ENCODE measurements at regions not wholly inside any gene's neighbourhood (a gene's known extent, or its start where the extent isn't known, plus 50 kb on each side); places are given as distances from the start of the nearest gene placed in this dataset.
"Not testable (repeated sequence)": the region's sequence is repeated elsewhere in the genome, so short reads cannot be mapped to it uniquely, and the experiment has no call there.

- H3K4me1 Mint-ChIP-seq, result no peaks in the 10 kb centered on the region
- no peak overlapping the region for H3K4me3 Mint-ChIP-seq
- H3K36me3 Mint-ChIP-seq, result no peaks in the 10 kb centered on the region
- H3K27ac Mint-ChIP-seq, result no peak overlapping the region
- no peaks in the 10 kb centered on the region for H3K27me3 Mint-ChIP-seq
- CTCF ChIA-PET, result no interaction called here
- no peaks in the 10 kb centered on the region for H3K9me3 Mint-ChIP-seq
- DNase-seq, result no peak
These were observed 71.8 kb upstream of the LTBP1 start for GRCh38 chr2:32874931-32875330.

- Mint-ChIP-seq H3K27me3 (no peaks in the 10 kb centered on the region), H3K36me3 (no peaks in the 10 kb centered on the region), H3K9me3 (no peaks in the 10 kb centered on the region), H3K4me1 (no peaks in the 10 kb centered on the region), H3K27ac (no peak overlapping the region), H3K4me3 (no peak overlapping the region)
- no peak for DNase-seq
- CTCF ChIA-PET, result no interaction called here
These were observed 68.9 kb upstream of the LTBP1 start for GRCh38 chr2:32877587-32878510.

- H3K4me3 Mint-ChIP-seq, CTCF ChIA-PET, H3K27ac Mint-ChIP-seq, H3K4me1 Mint-ChIP-seq, DNase-seq, H3K36me3 Mint-ChIP-seq, H3K9me3 Mint-ChIP-seq, H3K27me3 Mint-ChIP-seq: not testable (repeated sequence)
These were observed 66.8 kb upstream of the LTBP1 start for GRCh38 chr2:32879943-32880342.

GRCh38 chr2:32882816-32883810 is 63.6 kb upstream of the LTBP1 start:
- Mint-ChIP-seq H3K4me1 (no peaks in the 10 kb centered on the region), H3K27ac (no peak overlapping the region), H3K9me3 (no peaks in the 10 kb centered on the region), H3K4me3 (no peak overlapping the region), H3K36me3 (no peaks in the 10 kb centered on the region), H3K27me3 (no peaks in the 10 kb centered on the region)
- no peak for DNase-seq
- CTCF ChIA-PET, result interaction anchor here (0.5 kb wide), 1 partner anchor 430 kb away, joined by 3 read pairs; no protein-coding TSS in a partner anchor

- Mint-ChIP-seq H3K27ac (no peak overlapping the region), H3K4me3 (no peak overlapping the region), H3K36me3 (no peaks in the 10 kb centered on the region), H3K27me3 (no peaks in the 10 kb centered on the region), H3K4me1 (no peaks in the 10 kb centered on the region), H3K9me3 (no peaks in the 10 kb centered on the region)
- DNase-seq, result no peak
- CTCF ChIA-PET, result interaction anchor here (0.6 kb wide), 1 partner anchor 1823 kb away, joined by 3 read pairs; no protein-coding TSS in a partner anchor
These were observed 62.4 kb upstream of the LTBP1 start for GRCh38 chr2:32884346-32884745.

GRCh38 chr2:32886397-32887055 is 60.2 kb upstream of the LTBP1 start:
- H3K36me3 Mint-ChIP-seq, H3K4me3 Mint-ChIP-seq, DNase-seq, CTCF ChIA-PET, H3K9me3 Mint-ChIP-seq, H3K27ac Mint-ChIP-seq, H3K27me3 Mint-ChIP-seq, H3K4me1 Mint-ChIP-seq: not testable (repeated sequence)

GRCh38 chr2:32887125-32887524 is 59.6 kb upstream of the LTBP1 start:
- Mint-ChIP-seq H3K36me3 (no peaks in the 10 kb centered on the region), H3K4me3 (no peak overlapping the region), H3K27ac (no peak overlapping the region), H3K9me3 (no peaks in the 10 kb centered on the region), H3K4me1 (no peaks in the 10 kb centered on the region), H3K27me3 (no peaks in the 10 kb centered on the region)
- no peak for DNase-seq
- CTCF ChIA-PET, result no interaction called here

- H3K27me3 Mint-ChIP-seq, result no peaks in the 10 kb centered on the region
- no peaks in the 10 kb centered on the region for H3K36me3 Mint-ChIP-seq
- no peak overlapping the region for H3K27ac Mint-ChIP-seq
- H3K9me3 Mint-ChIP-seq, result no peaks in the 10 kb centered on the region
- H3K4me1 Mint-ChIP-seq, result peaks cover 6% of the 10 kb centered on the region
- H3K4me3 Mint-ChIP-seq, result no peak overlapping the region
- CTCF ChIA-PET, result no interaction called here
- no peak for DNase-seq
These were observed 52.5 kb upstream of the LTBP1 start for GRCh38 chr2:32894119-32894728.

GRCh38 chr2:32895424-32895823 is 51.3 kb upstream of the LTBP1 start:
- CTCF ChIA-PET, result no interaction called here
- DNase-seq, result no peak
- Mint-ChIP-seq H3K36me3 (no peaks in the 10 kb centered on the region), H3K27me3 (no peaks in the 10 kb centered on the region), H3K4me3 (no peak overlapping the region), H3K9me3 (no peaks in the 10 kb centered on the region), H3K4me1 (peaks cover 6% of the 10 kb centered on the region), H3K27ac (no peak overlapping the region)
